ENCODE measurements at regions not wholly inside any gene's neighbourhood (a gene's known extent, or its start where the extent isn't known, plus 50 kb on each side); places are given as distances from the start of the nearest gene placed in this dataset.
A peak's percentile ranks its signal among the peaks of the same experiment; 100 is the strongest.

DNA sequence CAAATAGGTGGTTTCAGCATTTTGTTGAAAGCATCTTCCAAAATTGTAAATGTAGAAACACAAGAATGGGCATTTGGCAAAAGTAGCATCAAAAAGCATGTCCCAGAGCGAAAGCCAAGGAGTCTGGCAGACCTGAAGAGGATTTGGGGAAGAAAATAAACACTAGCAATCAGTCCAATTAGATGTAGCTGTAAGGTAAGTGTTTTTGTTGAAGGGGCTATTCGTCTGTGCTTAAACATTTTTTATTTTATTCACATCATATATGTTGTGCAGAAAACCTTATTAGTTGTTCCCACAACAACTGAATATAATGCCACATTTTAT, 954.1 kb upstream of the COX7C start (continued):
- TF ChIP-seq ZSCAN32 (CRISPR knock-in tag; IDR thresholded peaks at IDR 0.05): no peak
- TF ChIP-seq TAF7 (tag; IDR thresholded peaks at IDR 0.05): peak; percentile 5; the same call in 1 of the 2 replicates
- TF ChIP-seq NFRKB (IDR thresholded peaks at IDR 0.05; ENCODE audit: low read depth): peak; percentile 48; the same call in 1 of the 2 replicates
- TF ChIP-seq POLR2A (conservative IDR thresholded peaks at IDR 0.05): 0 out of 2 replicates have a peak, but pooled peaks have one; percentile 18
- no peak for TF ChIP-seq CHCHD3 (CRISPR knock-in tag; IDR thresholded peaks at IDR 0.05)

DNA sequence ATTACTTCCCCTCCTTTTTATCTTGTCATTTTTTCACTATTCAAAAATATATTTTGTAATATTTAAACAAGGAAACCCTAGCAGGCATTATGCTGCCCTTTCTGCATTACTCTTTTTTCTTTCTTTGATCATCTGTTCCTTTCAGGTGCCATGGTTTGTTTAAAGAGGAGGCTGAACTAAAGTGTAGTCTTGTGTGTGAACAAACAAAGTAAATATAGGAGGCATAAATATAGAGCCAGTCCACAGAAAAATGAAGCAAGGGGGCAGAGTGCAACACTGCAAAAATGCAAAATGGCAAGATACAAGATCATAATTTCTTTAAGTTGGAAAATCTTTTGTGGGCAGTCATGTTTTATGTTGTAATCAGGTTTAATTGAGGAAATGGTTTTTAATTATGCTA, 947.3 kb upstream of the COX7C start:
- ChIA-PET CTCF (ENCODE audit: low intra/inter-chr PET ratio) (no interaction called here), POLR2A (no interaction called here)
- Histone ChIP-seq H3K9ac (ENCODE audit: insufficient read depth in 1 of 2, low read depth in 2 of 2, low read length in 2 of 2) (no peak overlapping the region), H4K20me1 (replicated peaks; ENCODE audit: control insufficient read depth, insufficient read depth, low read length) (no peaks in the 10 kb centered on the region), H3K27ac (ENCODE audit: extremely low read depth, low read depth, low read length) (no peak overlapping the region), H3K4me1 (replicated peaks in 1 of 2; ENCODE audit: control insufficient read depth in 2 of 2, insufficient read depth in 2 of 2, low read length in 2 of 2) (no peaks in the 10 kb centered on the region), H3K27me3 (ENCODE audit: control insufficient read depth in 2 of 2, insufficient read depth in 2 of 2, low read length in 2 of 2) (no peaks in the 10 kb centered on the region), H3K4me3 (no peak overlapping the region), H3K36me3 (ENCODE audit: control insufficient read depth, insufficient read depth, low read length) (peaks cover 5% of the 10 kb centered on the region; the same call in 1 of the 3 replicates), H3K79me2 (ENCODE audit: control insufficient read depth, insufficient read depth, low read length) (no peaks in the 10 kb centered on the region), H3K9me1 (ENCODE audit: control insufficient read depth, insufficient read depth, low read length) (no peaks in the 10 kb centered on the region), H3K4me2 (ENCODE audit: insufficient read depth, low read length) (no peak overlapping the region), H2AFZ (ENCODE audit: low read depth, low read length) (no peak overlapping the region), H3K9me3 (replicated peaks; ENCODE audit: control insufficient read depth, insufficient read depth, low read depth, low read length) (no peaks in the 10 kb centered on the region; the same call in 1 of the 2 replicates)
- intact Hi-C loops (cut with micrococcal nuclease): no loop called here
- in situ Hi-C loops (cut with MboI): no loop called here
- BruUV-seq (replicated peaks): no TSS peak
- DNase-seq (ENCODE audit: extremely low read depth in 1 of 4, low spot score in 3 of 4) (no peak), FAIRE-seq (no peak), ATAC-seq (no peak)
- TF ChIP-seq, protein P1, sequence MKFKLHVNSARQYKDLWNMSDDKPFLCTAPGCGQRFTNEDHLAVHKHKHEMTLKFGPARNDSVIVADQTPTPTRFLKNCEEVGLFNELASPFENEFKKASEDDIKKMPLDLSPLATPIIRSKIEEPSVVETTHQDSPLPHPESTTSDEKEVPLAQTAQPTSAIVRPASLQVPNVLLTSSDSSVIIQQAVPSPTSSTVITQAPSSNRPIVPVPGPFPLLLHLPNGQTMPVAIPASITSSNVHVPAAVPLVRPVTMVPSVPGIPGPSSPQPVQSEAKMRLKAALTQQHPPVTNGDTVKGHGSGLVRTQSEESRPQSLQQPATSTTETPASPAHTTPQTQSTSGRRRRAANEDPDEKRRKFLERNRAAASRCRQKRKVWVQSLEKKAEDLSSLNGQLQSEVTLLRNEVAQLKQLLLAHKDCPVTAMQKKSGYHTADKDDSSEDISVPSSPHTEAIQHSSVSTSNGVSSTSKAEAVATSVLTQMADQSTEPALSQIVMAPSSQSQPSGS (CRISPR knock-in tag; IDR thresholded peaks at IDR 0.05): no peak
- no peak for TF ChIP-seq ZNF436 (CRISPR knock-in tag; IDR thresholded peaks at IDR 0.05)
- TF ChIP-seq KAT2B (IDR thresholded peaks at IDR 0.05; ENCODE audit: low read depth, low read length): no peak
- TF ChIP-seq, protein P2, sequence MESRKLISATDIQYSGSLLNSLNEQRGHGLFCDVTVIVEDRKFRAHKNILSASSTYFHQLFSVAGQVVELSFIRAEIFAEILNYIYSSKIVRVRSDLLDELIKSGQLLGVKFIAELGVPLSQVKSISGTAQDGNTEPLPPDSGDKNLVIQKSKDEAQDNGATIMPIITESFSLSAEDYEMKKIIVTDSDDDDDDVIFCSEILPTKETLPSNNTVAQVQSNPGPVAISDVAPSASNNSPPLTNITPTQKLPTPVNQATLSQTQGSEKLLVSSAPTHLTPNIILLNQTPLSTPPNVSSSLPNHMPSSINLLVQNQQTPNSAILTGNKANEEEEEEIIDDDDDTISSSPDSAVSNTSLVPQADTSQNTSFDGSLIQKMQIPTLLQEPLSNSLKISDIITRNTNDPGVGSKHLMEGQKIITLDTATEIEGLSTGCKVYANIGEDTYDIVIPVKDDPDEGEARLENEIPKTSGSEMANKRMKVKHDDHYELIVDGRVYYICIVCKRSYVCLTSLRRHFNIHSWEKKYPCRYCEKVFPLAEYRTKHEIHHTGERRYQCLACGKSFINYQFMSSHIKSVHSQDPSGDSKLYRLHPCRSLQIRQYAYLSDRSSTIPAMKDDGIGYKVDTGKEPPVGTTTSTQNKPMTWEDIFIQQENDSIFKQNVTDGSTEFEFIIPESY (CRISPR knock-in tag; IDR thresholded peaks at IDR 0.05): no peak
- TF ChIP-seq TBL1XR1 (IDR thresholded peaks at IDR 0.05; ENCODE audit: low read length in 2 of 2): no peak
- TF ChIP-seq SMAD2 (IDR thresholded peaks at IDR 0.05; ENCODE audit: low read depth, low read length): no peak
- no peak for TF ChIP-seq SMAD1 (IDR thresholded peaks at IDR 0.05; ENCODE audit: low read depth, low read length, partially characterized antibody)
- TF ChIP-seq LCOR (CRISPR knock-in tag; IDR thresholded peaks at IDR 0.05): no peak
- no peak for TF ChIP-seq ILK (tag; IDR thresholded peaks at IDR 0.05; ENCODE audit: borderline replicate concordance, low read depth)
- TF ChIP-seq SLC30A9 (CRISPR knock-in tag; IDR thresholded peaks at IDR 0.05): no peak
- TF ChIP-seq ZFX (CRISPR knock-in tag; IDR thresholded peaks at IDR 0.05): no peak
- TF ChIP-seq PTTG1 (tag; IDR thresholded peaks at IDR 0.05; ENCODE audit: low read depth): no peak
- no peak for TF ChIP-seq CBFA2T2 (conservative IDR thresholded peaks at IDR 0.05)
- TF ChIP-seq TAF1 (IDR thresholded peaks at IDR 0.05; ENCODE audit: control insufficient read depth, extremely low read depth, insufficient read depth, low read length, severe bottlenecking): no peak
- TF ChIP-seq, protein P3, sequence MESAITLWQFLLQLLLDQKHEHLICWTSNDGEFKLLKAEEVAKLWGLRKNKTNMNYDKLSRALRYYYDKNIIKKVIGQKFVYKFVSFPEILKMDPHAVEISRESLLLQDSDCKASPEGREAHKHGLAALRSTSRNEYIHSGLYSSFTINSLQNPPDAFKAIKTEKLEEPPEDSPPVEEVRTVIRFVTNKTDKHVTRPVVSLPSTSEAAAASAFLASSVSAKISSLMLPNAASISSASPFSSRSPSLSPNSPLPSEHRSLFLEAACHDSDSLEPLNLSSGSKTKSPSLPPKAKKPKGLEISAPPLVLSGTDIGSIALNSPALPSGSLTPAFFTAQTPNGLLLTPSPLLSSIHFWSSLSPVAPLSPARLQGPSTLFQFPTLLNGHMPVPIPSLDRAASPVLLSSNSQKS (CRISPR knock-in tag; IDR thresholded peaks at IDR 0.05): no peak
- no peak for TF ChIP-seq POU5F1 (IDR thresholded peaks at IDR 0.05; ENCODE audit: borderline replicate concordance, low read depth, low read length, partially characterized antibody)
- TF ChIP-seq ZSCAN29 (IDR thresholded peaks at IDR 0.05): no peak
